ENCODE measurements at regions not wholly inside any gene's neighbourhood (a gene's known extent, or its start where the extent isn't known, plus 50 kb on each side); places are given as distances from the start of the nearest gene placed in this dataset.

DNA sequence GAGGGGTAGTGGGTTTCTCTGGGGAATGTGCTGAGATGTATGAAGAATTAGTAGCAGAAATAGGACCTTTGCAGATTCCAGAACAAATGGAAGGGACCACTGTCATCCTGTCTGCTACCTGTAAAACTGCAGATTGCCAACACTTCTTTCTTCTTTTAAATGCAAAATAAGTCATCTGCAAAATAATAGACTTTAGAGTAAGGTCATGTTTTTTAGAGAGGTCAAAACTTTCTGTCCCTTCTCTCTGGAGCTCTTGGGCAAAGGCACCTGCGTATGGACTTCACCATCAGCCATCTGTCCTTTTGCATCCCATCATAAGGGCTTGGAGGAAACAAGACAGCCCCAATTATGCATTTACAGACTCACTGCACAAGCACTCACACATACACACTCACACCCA is 121.1 kb upstream of the PPARGC1A start:
- POLR2A ChIA-PET (ENCODE audit: partially characterized antibody), result no interaction called here
- no peak for TF ChIP-seq CTBP2 (IDR thresholded peaks at IDR 0.05; ENCODE audit: borderline replicate concordance, insufficient read depth, insufficient read length, low read length)
- TF ChIP-seq SP1 (IDR thresholded peaks at IDR 0.05; ENCODE audit: low read depth, low read length), result no peak
- no peak for TF ChIP-seq CBX8 (IDR thresholded peaks at IDR 0.05; ENCODE audit: borderline replicate concordance, low read depth, low read length)
- TF ChIP-seq, protein P1, sequence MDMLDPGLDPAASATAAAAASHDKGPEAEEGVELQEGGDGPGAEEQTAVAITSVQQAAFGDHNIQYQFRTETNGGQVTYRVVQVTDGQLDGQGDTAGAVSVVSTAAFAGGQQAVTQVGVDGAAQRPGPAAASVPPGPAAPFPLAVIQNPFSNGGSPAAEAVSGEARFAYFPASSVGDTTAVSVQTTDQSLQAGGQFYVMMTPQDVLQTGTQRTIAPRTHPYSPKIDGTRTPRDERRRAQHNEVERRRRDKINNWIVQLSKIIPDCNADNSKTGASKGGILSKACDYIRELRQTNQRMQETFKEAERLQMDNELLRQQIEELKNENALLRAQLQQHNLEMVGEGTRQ (IDR thresholded peaks at IDR 0.05; ENCODE audit: low read length), result no peak
- TF ChIP-seq TBP (IDR thresholded peaks at IDR 0.05; ENCODE audit: low read depth, low read length), result no peak
- TF ChIP-seq JUN (IDR thresholded peaks at IDR 0.05; ENCODE audit: low read depth, low read length), result no peak
- no peak for TF ChIP-seq BACH1 (IDR thresholded peaks at IDR 0.05; ENCODE audit: low read length)
- no peak for TF ChIP-seq HDAC2 (IDR thresholded peaks at IDR 0.05; ENCODE audit: borderline replicate concordance in 1 of 2, low read depth in 2 of 2, low read length in 2 of 2)
- no peak for TF ChIP-seq CEBPB (IDR thresholded peaks at IDR 0.05; ENCODE audit: low read depth, low read length)
- no peak for TF ChIP-seq SP4 (IDR thresholded peaks at IDR 0.05; ENCODE audit: low read length)
- TF ChIP-seq, protein P2, sequence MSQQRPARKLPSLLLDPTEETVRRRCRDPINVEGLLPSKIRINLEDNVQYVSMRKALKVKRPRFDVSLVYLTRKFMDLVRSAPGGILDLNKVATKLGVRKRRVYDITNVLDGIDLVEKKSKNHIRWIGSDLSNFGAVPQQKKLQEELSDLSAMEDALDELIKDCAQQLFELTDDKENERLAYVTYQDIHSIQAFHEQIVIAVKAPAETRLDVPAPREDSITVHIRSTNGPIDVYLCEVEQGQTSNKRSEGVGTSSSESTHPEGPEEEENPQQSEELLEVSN (IDR thresholded peaks at IDR 0.05), result no peak
- no peak for TF ChIP-seq NRF1 (IDR thresholded peaks at IDR 0.05; ENCODE audit: low read depth, low read length)
- no peak for TF ChIP-seq SUZ12 (IDR thresholded peaks at IDR 0.05; ENCODE audit: low read length)
- no peak for TF ChIP-seq CHD2 (IDR thresholded peaks at IDR 0.05; ENCODE audit: low read length)

More for the DNA sequence above, 121.1 kb upstream of the PPARGC1A start:
- Histone ChIP-seq H2AFZ (ENCODE audit: low read length) (no peak overlapping the region), H3K4me3 (ENCODE audit: extremely low read depth in 1 of 4, insufficient read depth in 2 of 4, low read depth in 3 of 4, low read length in 4 of 4) (no peak overlapping the region), H2AK5ac (ENCODE audit: low read depth, low read length) (0 out of 2 replicates have a peak overlapping the region, but pooled peaks have one; percentile 14), H3K9me3 (ENCODE audit: insufficient read depth in 2 of 2, low read depth in 1 of 2, low read length in 1 of 2) (no peaks in the 10 kb centered on the region), H4K20me1 (replicated peaks in 1 of 2; ENCODE audit: control insufficient read depth in 1 of 2, insufficient read depth in 2 of 2, low read length in 2 of 2) (no peaks in the 10 kb centered on the region), H3K23me2 (ENCODE audit: low read depth, low read length) (no peaks in the 10 kb centered on the region), H3K56ac (replicated peaks; ENCODE audit: insufficient read length, low read depth, low read length) (no peak overlapping the region), H3K23ac (ENCODE audit: insufficient read length) (no peak overlapping the region), H3K4me1 (replicated peaks in 1 of 4; ENCODE audit: control insufficient read depth in 3 of 4, insufficient read depth in 4 of 4, low read length in 3 of 4) (peaks cover 0 to 11% (median 6%) of the 10 kb centered on the region in 4 experiments; a peak in 3 of 7 replicates), H3K79me2 (ENCODE audit: control insufficient read depth in 1 of 2, insufficient read depth in 2 of 2, low read length in 2 of 2) (no peaks in the 10 kb centered on the region), H3K36me3 (ENCODE audit: control insufficient read depth in 2 of 4, insufficient read depth in 4 of 4, low read length in 3 of 4) (no peaks in the 10 kb centered on the region), H3K27me3 (replicated peaks in 1 of 4; ENCODE audit: control insufficient read depth in 3 of 4, extremely low read depth in 1 of 4, insufficient read depth in 3 of 4, low read length in 3 of 4) (no peaks in the 10 kb centered on the region; a peak in 2 of 7 replicates), H4K8ac (ENCODE audit: extremely low read depth, insufficient read depth, low read length) (no peak overlapping the region), H2BK15ac (ENCODE audit: low read length) (no peak overlapping the region), H2BK120ac (replicated peaks; ENCODE audit: low read depth, low read length) (no peak overlapping the region), H3K14ac (ENCODE audit: insufficient read length) (no peak overlapping the region), H3K79me1 (ENCODE audit: low read depth, low read length) (no peaks in the 10 kb centered on the region), H2BK20ac (ENCODE audit: low read length) (no peak overlapping the region), H4K91ac (replicated peaks; ENCODE audit: insufficient read length, low read length) (no peak overlapping the region), H3K4ac (replicated peaks; ENCODE audit: insufficient read length, low read depth, low read length) (no peak overlapping the region), H3K4me2 (ENCODE audit: insufficient read depth in 1 of 2, low read depth in 2 of 2, low read length in 2 of 2) (peak overlapping the region in 1 of 2 experiments; percentile 71; a peak in 2 of 4 replicates), H4K5ac (ENCODE audit: insufficient read length, low read depth, low read length) (no peak overlapping the region), H3K18ac (ENCODE audit: extremely low read depth, low read length) (no peak overlapping the region), H3K27ac (ENCODE audit: low read depth, low read length) (no peak overlapping the region), H2BK5ac (ENCODE audit: low read depth, low read length) (no peak overlapping the region), H2BK12ac (ENCODE audit: low read depth, low read length) (no peak overlapping the region), H3K9ac (replicated peaks in 1 of 4; ENCODE audit: extremely low read depth in 1 of 4, low read depth in 3 of 4, low read length in 3 of 4) (no peak overlapping the region)
- no peak for DNase-seq (ENCODE audit: low read depth in 1 of 2, low spot score in 2 of 2)
- CTCF ChIA-PET (ENCODE audit: partially characterized antibody), result interaction anchor here (0.8 kb wide), 1 partner anchor 21 kb away, joined by 3 read pairs; no protein-coding TSS in a partner anchor
- 40% methylated on average over 1 of the region's 1 CpG; no CpG with 5 or more reads in 1 of the 2 experiments for WGBS, 2 experiments (ENCODE audit: extremely low coverage in 1 of 2, insufficient coverage in 1 of 2, insufficient read length in 1 of 2, insufficient replicate concordance in 2 of 2, low coverage in 1 of 2, low lambda C conversion rate in 2 of 2, missing lambda C conversion rate in 1 of 2)
- FAIRE-seq, result peak; percentile 69
